Tibial nerve (tissue), 4 donors: ENCODE measurements at regions not wholly inside any gene's neighbourhood (a gene's known extent, or its start where the extent isn't known, plus 50 kb on each side); places are given as distances from the start of the nearest gene placed in this dataset.
"Not testable (repeated sequence)": the region's sequence is repeated elsewhere in the genome, so short reads cannot be mapped to it uniquely, and the experiment has no call there.

Experiments
- DNase-seq, 2 donors: peaks; one replicate each; pipeline ENCODE4 v3.0.0-alpha.2; 2019; ENCODE audit warnings: low spot score in 2 of 2
- H3K27ac ChIP-seq, 4 donors: fragments of 200-600 bp; sonication (generic) in 3 of 4; one replicate each; pipeline ENCODE4 v1.5.1; 2017 to 2019; ENCODE audit warnings: mild to moderate bottlenecking in 1 of 4
- H3K27me3 ChIP-seq, 2 donors: fragments of 200-600 bp; sonication (generic) in 1 of 2; one replicate each; pipeline versions ENCODE4 v1.5.1 to v1.6.0; 2017 to 2019
- H3K36me3 ChIP-seq, 3 donors: fragments of 200-600 bp; sonication (generic); one replicate each; pipeline ENCODE4 v1.5.1; 2018 to 2019
- H3K4me1 ChIP-seq, 4 donors: fragments of 200-600 bp; sonication (generic) in 3 of 4; one replicate each; pipeline ENCODE4 v1.5.1; 2017 to 2019
- H3K4me3 ChIP-seq, 4 donors: fragments of 200-600 bp; sonication (generic) in 3 of 4; one replicate each; pipeline ENCODE4 v1.5.1; 2017 to 2019; ENCODE audit warnings: mild to moderate bottlenecking in 1 of 4, moderate library complexity in 1 of 4
- H3K9me3 ChIP-seq, 4 donors: fragments of 200-600 bp; sonication (generic) in 3 of 4; one replicate each; pipeline ENCODE4 v1.5.1; 2017 to 2019
- EP300 ChIP-seq, 2 donors: sonication (generic); formaldehyde crosslinking; IDR thresholded peaks; one replicate each; pipeline ENCODE4 v1.6.1; 2017; ENCODE audit warnings: antibody characterized with exemption in 2 of 2, mild to moderate bottlenecking in 1 of 2
- POLR2A ChIP-seq, 2 donors: fragments of 450-650 bp; IDR thresholded peaks; one replicate each; pipeline ENCODE4 v1.6.1; 2017; ENCODE audit warnings: antibody characterized with exemption in 2 of 2, mild to moderate bottlenecking in 2 of 2, moderate library complexity in 2 of 2
- WGBS, 2 donors: methylation state at CpG; one replicate each; pipeline ENCODE4 v1.1.5; 2018; 5-methylcytosine and 5-hydroxymethylcytosine counted together
- TF ChIP-seq, protein P1 (sequence below), 5 experiments: fragments of 200-600 bp in 3 of 5; fragments of 450-650 bp in 2 of 5; sonication (generic) in 3 of 5; IDR thresholded peaks; one replicate each; pipeline ENCODE4 v1.5.1; 2016 to 2019; ENCODE audit warnings: antibody characterized with exemption in 5 of 5, mild to moderate bottlenecking in 3 of 5, moderate library complexity in 2 of 5

DNA sequence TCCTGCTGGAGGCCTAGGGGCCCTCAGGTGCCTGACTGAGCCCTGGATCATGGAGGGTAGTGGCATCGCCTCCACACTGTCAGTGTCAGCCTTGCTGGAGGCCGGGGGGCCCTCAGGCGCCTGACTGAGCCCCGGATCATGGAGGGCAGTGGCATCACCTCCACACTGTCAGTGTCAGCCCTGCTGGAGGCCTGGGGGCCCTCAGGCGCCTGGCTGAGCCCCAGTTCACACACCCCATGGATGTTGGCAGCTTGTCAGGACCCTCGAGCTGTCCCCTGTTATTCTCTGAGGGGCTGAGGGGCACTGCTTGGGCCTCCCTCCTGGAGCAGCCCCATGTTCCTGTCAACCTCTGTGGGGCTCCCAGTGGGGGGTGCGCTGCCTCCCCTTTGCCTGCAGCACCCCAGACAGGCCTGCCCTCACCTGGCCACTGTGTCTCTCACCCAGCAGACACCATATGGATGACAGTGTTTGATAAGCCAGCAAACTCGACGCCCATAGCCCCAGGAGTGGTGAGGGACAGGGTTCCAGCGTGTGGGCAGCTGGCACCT, 197.6 kb downstream of the LIPI start:
- no peak for TF ChIP-seq POLR2A (IDR thresholded peaks at IDR 0.05)
- no peak for TF ChIP-seq EP300 (IDR thresholded peaks at IDR 0.05)
- TF ChIP-seq, protein P1, sequence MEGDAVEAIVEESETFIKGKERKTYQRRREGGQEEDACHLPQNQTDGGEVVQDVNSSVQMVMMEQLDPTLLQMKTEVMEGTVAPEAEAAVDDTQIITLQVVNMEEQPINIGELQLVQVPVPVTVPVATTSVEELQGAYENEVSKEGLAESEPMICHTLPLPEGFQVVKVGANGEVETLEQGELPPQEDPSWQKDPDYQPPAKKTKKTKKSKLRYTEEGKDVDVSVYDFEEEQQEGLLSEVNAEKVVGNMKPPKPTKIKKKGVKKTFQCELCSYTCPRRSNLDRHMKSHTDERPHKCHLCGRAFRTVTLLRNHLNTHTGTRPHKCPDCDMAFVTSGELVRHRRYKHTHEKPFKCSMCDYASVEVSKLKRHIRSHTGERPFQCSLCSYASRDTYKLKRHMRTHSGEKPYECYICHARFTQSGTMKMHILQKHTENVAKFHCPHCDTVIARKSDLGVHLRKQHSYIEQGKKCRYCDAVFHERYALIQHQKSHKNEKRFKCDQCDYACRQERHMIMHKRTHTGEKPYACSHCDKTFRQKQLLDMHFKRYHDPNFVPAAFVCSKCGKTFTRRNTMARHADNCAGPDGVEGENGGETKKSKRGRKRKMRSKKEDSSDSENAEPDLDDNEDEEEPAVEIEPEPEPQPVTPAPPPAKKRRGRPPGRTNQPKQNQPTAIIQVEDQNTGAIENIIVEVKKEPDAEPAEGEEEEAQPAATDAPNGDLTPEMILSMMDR (IDR thresholded peaks at IDR 0.05): no peak
- Histone ChIP-seq H3K27ac (no peak overlapping the region), H3K27me3 (no peaks in the 10 kb centered on the region), H3K4me3 (no peak overlapping the region), H3K36me3 (no peaks in the 10 kb centered on the region), H3K4me1 (no peaks in the 10 kb centered on the region), H3K9me3 (no peaks in the 10 kb centered on the region)
- no peak for DNase-seq
- WGBS, 2 donors: 76 to 84% methylated on average over 9 of the region's 10 CpGs

DNA sequence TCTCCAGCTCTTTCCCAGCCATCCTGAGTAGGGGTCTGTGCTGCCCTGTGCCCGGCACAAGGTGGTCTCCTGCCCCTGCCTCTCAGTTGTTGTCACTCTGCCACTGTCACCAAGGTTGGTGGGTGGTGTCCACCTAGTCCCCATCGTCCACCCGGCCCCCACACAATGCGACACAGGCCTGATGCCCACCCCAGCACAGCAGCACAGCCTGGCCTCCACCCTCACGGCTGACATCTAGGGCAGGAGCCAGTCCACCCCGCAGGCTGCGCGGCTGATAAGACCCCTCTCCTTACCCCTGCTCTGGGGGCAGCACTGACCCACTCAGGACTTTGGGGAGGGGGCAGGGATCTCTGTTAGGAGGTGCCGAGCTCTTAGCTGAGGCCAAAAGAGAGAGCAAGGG, 198.3 kb downstream of the LIPI start:
- Histone ChIP-seq H3K4me3 (no peak overlapping the region), H3K36me3 (no peaks in the 10 kb centered on the region), H3K4me1 (no peaks in the 10 kb centered on the region), H3K27me3 (no peaks in the 10 kb centered on the region), H3K27ac (no peak overlapping the region), H3K9me3 (no peaks in the 10 kb centered on the region)
- DNase-seq: no peak
- TF ChIP-seq, protein P1 (IDR thresholded peaks at IDR 0.05): no peak
- WGBS, 2 donors: 85 to 90% methylated on average over 5 to 7 of the region's 9 CpGs

DNA sequence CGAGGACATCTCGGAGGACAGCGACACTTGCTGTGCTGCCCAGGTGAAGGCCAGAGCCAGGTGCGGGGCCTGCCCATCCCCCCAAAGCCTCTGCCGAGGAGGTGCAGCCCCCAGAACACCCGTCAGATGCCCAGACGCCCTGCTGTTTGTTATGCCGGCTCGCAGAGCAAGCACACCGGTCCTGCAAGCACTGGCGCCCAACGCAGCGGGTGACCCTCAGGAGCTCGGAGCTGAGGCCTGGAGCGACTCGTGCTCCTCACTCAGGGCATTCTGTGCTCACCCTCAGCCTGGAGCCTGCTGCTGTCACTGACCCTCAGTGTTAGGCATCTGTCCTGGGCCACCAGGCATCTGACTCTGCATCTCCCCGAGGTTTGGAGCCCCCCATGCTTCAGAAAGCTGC, 199.0 kb downstream of the LIPI start:
- not testable (repeated sequence) for H3K36me3 ChIP-seq, DNase-seq, H3K27ac ChIP-seq, H3K4me1 ChIP-seq, H3K9me3 ChIP-seq, H3K4me3 ChIP-seq, H3K27me3 ChIP-seq
- WGBS, 2 donors: 85 to 91% methylated on average over 14 of the region's 17 CpGs

DNA sequence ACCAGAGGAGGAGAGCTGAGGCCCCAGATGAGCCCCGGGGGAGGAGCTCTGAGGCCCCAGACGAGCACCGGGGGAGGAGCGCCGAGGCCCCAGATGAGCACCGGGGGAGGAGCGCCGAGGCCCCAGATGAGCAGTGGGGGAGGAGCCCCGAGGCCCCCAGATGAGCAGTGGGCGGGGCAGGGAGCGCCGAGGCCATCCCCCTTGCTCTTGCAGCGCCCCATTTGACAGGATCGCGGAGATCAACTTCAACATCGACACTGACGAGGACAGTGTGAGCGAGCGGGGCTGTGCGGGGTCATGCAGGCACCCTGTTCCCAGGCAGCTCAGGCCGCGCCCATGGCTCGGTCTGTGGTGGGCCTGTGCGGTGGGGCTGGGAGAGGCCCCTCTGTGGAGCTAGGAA, 199.6 kb downstream of the LIPI start:
- not testable (repeated sequence) for H3K27ac ChIP-seq, H3K4me1 ChIP-seq, H3K36me3 ChIP-seq, H3K4me3 ChIP-seq, DNase-seq, H3K27me3 ChIP-seq, H3K9me3 ChIP-seq
- 88 to 91% methylated on average over 20 to 24 of the region's 24 CpGs for WGBS, 2 donors

DNA sequence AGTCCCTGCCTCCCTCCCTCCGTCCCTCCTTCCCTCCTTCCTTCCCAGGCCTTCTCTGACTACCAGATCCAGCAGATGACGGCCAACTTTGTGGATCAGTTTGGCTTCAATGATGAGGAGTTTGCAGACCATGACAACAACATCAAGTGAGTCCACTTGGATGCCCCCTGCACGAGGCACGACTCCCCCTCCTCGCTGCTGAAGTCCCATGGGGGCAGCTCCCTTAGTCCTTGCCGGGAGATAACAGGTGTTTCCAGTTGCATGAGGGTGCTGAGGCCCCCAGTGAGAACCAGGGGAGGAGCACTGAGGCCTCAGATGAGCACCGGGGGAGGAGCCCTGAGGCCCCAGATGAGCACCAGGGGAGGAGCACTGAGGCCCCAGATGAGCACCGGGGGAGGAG, 200.0 kb downstream of the LIPI start:
- Histone ChIP-seq H3K9me3 (no peaks in the 10 kb centered on the region), H3K4me1 (no peaks in the 10 kb centered on the region), H3K27ac (no peak overlapping the region), H3K4me3 (no peak overlapping the region), H3K36me3 (no peaks in the 10 kb centered on the region), H3K27me3 (no peaks in the 10 kb centered on the region)
- 86 to 88% methylated on average over 8 of the region's 8 CpGs for WGBS, 2 donors
- no peak for TF ChIP-seq EP300 (IDR thresholded peaks at IDR 0.05)
- TF ChIP-seq, protein P1 (IDR thresholded peaks at IDR 0.05): no peak
- no peak for TF ChIP-seq POLR2A (IDR thresholded peaks at IDR 0.05)
- DNase-seq: no peak

DNA sequence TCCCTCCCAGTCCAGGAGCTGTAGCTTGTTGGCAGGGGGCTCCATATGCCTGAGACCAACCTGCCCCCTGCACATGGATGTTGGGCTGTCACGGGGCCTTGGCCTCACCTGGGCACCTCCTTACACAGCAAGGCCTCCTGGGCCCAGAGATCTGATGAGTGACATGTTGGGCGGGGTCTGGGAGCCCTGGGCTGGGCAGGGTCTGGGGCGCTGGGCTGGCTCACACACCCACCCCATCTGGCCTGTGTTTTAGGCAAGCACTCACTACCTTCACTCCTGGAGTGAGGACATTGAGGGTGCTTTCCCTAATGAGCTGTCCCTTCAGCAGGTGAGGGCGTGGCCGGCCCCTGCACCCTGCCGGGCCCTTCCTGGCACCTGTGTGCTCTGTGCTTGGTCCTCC, 200.8 kb downstream of the LIPI start:
- H3K27me3 ChIP-seq, H3K4me3 ChIP-seq, H3K27ac ChIP-seq, H3K36me3 ChIP-seq, DNase-seq, H3K4me1 ChIP-seq, H3K9me3 ChIP-seq: not testable (repeated sequence)
- 82 to 87% methylated on average over 5 to 6 of the region's 6 CpGs for WGBS, 2 donors

DNA sequence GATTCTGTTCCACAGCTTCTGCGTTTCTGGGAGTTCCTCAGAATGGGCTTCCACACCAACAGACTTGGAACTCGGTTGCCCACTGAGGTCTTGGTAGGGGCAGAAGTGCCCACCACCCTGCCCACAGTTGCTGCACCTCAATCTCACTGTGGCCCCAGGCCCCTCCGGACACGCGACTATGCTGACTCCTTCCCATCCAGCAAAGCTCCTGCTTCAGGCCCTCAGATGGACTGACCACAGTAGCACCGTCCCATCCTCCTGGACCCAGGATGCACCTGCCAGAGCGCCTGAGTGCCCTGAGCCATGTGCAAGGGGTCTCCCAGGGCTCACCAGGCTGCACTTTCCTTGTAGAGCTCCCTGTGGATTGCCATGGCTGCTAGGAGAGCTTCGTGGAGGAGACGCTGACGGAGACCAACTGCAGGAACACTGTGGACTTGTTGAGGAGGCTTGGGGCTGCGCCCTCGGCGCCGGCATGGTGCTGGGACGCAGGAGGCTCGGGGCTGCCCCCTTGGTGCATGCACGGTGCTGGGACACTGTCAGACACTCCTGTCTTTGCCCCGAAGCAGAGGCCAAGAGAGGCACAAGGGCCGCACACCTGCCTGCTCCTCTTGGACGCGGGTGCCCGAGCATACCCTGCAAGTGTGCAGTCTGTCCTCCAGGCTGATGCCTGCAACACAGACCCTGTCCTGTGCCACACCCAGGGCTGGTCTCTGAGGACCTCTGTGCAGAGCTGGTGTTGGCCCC, 201.3 kb downstream of the LIPI start:
- DNase-seq, H3K27ac ChIP-seq, H3K4me1 ChIP-seq, H3K9me3 ChIP-seq, H3K27me3 ChIP-seq, H3K4me3 ChIP-seq, H3K36me3 ChIP-seq: not testable (repeated sequence)
- WGBS, 2 donors: 91 to 93% methylated on average over 14 to 18 of the region's 22 CpGs

DNA sequence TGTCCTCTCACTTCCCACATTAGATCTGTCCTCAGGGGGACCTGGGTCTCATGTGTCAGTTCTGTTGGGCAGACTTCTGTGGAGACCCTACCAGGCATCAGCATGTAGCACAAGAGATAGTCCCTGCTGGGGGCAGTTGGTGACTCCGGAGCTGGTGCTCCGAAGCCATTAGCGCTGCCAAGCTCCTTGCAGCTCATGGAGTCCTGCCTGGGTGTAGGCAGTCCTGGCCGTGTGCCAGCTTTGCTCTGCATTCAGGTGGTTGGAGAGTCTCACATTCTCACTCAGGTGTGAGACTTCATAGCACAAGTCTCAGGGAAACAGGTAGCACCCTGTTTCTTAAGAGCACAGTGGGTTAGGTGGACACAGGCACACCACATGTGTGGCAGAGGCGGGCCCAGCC, 202.3 kb downstream of the LIPI start:
- H3K27ac ChIP-seq, H3K27me3 ChIP-seq, H3K4me1 ChIP-seq, H3K9me3 ChIP-seq, H3K36me3 ChIP-seq, H3K4me3 ChIP-seq, DNase-seq: not testable (repeated sequence)
- WGBS, 2 donors: 90 to 98% methylated on average over 2 to 5 of the region's 5 CpGs

DNA sequence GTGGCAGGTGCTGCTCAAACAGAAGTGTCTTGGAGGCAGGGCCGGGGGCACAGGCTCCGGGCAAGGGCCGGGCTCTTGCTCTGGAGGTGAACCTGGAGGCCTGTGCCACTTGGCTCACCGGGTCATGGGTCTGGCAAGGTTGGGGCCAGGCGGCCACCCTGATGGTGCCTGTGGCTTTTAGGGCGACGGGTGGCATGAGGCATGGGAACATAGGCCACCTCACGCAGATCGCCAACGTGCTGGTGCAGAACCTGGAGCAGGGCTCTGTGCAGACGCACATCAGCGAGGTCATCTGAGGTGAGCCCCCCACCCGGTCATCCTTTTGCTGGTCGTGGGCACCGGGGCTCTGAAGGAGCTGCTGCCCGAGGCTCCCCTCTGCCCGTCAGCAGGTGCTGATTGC, 202.7 kb downstream of the LIPI start:
- not testable (repeated sequence) for H3K4me1 ChIP-seq, H3K9me3 ChIP-seq, H3K36me3 ChIP-seq, DNase-seq, H3K27me3 ChIP-seq, H3K4me3 ChIP-seq, H3K27ac ChIP-seq
- 93% methylated on average over 12 of the region's 17 CpGs; no CpG with 5 or more reads in 1 of the 2 donors for WGBS, 2 donors

DNA sequence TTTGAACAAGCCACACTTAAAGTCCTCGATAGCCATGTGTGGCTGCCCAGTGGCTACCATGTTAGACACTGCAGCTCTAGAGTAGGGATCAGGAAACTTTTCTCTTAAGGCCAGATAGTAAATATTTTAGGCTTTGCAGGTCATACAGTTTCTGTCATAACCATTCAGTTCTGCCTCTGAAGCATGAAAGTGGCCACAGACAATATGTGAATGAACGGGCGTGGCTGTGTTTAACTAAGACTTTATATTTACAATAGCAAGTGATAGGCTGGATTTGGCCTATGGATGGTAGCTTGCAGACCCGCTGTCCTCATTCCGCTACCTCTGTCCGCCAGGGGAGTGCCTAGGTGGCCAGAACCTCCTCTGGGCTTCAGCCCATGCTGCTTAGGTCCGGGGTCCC, 204.6 kb downstream of the LIPI start:
- DNase-seq, H3K9me3 ChIP-seq, H3K4me1 ChIP-seq, H3K36me3 ChIP-seq, H3K27me3 ChIP-seq, H3K27ac ChIP-seq, H3K4me3 ChIP-seq: not testable (repeated sequence)
- 76 to 88% methylated on average over 6 of the region's 7 CpGs for WGBS, 2 donors
